HG02759 (cell line): ENCODE measurements at regions not wholly inside any gene's neighbourhood (a gene's known extent, or its start where the extent isn't known, plus 50 kb on each side); places are given as distances from the start of the nearest gene placed in this dataset.
"Not testable (repeated sequence)": the region's sequence is repeated elsewhere in the genome, so short reads cannot be mapped to it uniquely, and the experiment has no call there.

Experiments
- ATAC-seq: cut with Tn5 transposase; IDR thresholded peaks from one replicate; pipeline ENCODE4 v1.9.1; 2021; ENCODE audit warnings: mild to moderate bottlenecking, moderate library complexity; ENCODE audit not compliant: unreplicated experiment

DNA sequence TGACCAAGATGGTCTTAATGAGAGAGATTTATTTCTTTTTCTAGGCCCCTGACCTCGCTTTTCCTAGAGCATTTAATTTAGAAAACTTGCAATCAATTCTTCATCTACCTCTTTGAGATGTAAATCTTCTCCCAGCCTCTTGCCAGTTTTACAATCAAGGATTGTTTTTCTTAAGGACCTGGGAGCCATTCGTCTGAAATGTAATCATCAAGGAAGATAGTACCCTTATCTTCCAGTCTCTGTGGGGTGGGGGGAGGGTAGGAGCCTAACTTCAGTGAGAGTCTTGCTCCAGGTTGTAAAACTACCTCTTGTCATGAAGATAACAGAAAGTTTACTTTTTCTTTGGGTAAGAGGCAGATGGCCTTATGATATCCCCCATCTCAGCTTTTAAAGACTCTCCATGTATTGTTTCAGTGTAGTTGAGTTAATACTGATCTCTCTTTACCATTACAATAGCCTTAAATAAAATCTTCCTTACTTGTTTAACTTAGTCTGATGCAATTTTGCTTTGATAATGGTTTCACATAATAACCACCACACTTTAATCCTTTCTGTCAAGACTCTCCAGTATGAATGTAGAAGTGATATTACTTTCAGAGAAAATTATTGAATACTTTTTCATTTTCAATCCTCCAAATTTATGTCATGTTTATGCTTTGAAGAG is 110.2 kb upstream of the CPHXL start:
- no peak for ATAC-seq

DNA sequence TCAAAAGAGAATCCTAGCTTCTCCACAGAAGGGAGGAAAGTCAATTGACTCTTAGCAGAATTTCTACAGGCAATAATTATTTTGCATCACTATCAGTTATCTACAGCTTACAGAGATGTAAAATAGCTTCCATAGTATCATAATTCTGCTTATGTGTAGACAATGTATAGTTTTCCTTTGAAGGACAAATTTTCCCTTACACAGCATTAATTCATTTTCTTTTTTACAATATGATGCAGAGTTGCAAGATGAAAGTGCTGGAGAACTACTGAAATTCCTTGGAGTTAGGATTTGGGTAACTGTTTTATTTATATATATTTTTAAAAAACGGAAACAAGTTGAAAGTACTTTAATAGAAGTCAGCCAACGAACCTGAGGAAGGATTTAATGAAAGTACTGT is 111.0 kb upstream of the CPHXL start:
- ATAC-seq = no peak

DNA sequence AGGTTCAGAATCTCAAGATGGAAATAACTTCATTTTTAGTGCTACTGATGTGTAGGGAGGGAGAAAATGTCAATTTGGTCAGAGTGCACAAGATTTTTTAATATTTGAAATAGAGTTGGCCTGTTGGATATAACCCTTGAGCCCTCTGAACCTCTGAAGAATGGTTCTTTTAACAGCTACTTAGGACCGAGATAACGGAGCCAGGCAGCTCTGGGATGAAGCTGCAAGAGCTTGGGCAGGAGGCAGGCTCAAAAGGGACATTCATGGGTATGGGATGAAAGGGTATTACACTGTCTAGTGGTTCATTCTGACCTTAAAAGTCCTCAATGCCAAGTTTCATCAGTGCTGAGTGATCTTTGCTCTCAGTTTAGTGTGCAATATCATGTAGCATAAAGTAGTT is 111.4 kb upstream of the CPHXL start:
- ATAC-seq = no peak

DNA sequence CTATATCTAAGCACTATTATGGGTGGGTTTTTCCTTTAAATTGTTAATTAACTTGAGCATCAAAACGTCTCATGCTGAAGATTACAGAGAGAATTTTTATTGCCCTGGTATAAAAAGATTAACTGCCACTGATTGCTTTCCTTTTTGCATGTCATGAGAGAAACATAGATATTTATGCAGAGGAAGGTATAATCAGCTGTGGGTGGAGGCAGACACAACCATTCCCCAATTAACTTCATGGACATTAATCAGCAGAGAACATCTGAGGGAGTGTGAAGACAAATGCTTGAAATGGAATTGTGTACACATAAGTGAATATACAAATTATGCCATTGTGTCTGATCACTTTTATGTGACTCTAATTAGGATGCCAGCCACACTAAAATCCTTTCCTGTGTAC is 115.2 kb upstream of the CPHXL start:
- ATAC-seq = no peak

DNA sequence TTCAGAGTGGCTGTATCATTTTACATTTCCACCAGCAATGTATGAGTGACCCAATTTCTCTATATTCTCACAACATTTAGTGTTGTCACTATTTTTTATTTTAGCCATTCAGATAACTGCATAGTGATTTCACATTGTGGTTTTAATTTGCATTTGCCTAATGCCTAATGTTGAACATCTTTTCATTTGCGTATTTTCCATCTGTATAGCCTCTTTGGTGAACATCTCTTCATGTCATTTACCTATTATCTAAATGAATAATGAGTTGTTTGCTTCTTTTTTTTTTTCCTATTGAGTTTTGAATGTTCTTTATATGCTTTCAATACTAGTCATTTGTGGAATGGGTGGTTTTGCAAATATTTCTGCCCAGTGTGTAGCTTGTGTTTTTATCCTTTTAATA is 120.9 kb upstream of the CPHXL start:
- no peak for ATAC-seq

DNA sequence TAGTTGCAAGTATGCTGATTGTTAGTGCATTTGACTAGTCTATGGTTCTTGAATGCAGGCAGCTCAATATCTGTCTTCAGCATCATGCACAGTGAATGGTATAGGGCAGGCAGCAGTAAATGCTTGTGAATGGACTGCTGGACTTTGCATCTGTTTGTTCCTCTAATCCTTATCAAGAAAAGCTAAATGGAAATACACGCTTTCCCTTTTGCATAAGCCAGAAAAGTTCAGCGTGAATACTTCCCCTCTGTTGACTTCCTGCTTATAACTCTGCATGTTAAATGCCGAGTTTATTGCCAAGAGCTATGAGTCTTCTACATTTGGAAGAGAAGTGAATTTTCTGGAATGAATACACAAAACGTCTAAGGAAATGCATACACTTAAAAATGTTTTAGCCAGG is 127.9 kb upstream of the CPHXL start:
- no peak for ATAC-seq

DNA sequence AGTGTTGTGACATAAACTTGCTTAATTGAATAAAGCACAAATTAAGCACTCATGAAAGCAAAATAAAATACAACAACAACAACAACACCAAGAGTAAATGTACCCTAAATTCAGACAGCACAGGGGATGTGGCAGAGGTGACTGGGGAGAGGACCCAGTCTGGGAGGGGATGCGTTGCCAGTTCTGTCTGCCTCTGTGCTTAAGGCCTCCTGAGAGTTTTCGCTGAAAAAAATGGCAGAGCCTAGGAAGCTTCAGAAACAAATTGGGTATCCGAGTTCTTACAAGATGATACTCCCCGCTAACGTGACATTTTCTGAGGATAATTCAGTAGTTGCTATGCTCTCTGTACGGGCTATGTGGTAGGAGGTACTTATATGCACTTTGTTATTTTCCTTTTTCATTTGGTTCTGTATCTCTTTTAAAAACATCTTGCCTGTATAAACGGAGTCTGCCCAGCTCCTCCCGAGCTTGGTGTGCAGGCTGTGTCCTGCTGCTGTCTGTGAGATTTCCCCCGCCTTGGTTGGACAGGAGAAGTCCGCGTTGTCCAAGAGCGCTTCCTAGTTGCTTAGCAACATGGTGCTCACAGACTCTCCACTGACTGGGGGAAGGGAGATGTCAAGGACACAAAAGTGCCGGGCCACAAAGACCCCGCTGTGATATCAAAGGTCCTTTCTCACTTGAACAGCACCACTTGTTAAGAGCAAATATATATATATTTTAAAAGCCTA is 134.2 kb upstream of the CPHXL start:
- no peak for ATAC-seq

DNA sequence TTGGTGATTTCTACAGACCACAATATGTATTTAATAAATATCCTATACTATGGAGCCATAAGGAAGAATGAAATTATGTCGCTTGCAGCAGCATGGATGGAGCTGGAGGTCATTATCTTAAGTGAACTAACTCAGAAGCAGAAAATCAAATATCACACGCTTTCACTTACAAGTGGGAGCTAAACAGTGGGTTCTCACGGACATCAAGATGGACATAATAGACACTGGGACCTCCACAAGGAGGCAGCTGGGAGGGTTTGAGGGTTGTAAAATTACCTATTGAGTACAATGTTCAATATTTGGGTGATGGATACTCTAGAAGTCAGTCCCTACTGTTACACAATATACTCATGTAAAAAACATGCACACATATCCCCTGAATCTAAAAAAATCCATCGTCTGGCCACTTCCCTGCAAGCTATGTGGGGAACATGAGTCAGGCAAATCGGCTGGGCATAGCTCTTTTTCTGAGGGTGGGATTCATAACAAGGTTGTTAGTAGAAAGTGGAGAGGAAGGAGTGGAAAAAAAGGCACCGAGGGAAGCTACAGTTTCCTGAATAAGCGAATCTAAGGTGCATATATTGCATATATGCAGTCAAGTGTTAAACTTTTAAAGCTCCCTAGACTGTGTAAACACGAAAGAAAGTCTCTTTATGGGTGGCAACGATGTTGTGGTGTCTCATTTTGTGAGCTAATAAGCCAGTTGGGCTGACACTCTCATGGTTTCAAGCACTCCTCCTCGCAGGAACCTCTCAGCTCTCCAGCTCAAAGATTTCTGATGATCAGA is 135.2 kb upstream of the CPHXL start:
- no peak for ATAC-seq

DNA sequence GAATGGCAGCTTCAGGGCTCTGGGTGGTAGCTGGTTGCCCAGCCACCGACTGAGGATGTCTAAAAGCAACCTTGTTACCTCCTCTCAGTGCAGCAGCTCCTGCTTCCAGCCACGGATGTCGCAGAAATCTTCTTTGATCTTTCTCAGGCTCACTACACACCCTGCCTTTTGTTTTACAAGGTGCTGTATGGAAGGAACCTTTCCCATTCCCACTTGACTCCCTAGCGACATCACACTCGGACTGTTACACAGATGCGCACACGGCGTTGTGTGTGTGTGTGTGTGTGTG is 135.8 kb upstream of the CPHXL start:
- ATAC-seq = no peak

DNA sequence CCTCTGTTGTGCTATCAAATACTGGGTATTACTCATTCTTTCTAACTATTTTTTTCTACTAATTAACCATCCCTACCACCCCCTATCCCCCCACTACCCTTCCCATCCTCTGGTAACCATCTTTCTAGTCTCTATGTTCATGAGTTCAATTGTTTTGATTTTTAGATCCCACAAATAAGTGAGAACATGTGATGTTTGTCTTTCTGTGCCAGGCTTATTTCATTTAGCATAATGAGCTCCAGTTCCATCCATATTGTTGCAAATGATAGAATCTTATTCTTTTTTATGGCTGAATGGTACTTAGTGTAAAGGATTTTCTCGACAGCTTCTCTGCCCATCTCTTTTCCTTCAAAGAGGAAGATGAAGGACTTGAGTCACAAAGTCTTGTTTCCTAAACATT is 138.0 kb upstream of the CPHXL start:
- ATAC-seq = no peak

DNA sequence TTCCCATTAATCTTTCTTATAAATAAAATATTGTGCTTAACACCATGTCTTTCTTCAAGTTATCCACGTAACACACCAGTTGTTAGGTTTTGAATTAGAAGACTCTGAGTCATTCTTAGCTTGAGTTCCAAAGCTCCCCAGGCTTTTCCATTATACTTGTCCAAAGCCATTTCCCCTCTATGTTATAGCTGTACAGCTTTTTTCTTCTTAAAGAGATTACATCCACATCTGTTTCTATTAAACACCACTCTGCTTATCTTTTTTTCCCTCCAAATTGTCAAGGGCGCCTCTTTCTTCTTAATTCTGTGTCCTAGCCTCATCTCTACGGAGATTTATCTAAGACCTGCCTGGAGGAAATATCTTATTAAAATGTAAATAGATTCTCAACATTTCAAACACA is 139.4 kb upstream of the CPHXL start:
- ATAC-seq = no peak

DNA sequence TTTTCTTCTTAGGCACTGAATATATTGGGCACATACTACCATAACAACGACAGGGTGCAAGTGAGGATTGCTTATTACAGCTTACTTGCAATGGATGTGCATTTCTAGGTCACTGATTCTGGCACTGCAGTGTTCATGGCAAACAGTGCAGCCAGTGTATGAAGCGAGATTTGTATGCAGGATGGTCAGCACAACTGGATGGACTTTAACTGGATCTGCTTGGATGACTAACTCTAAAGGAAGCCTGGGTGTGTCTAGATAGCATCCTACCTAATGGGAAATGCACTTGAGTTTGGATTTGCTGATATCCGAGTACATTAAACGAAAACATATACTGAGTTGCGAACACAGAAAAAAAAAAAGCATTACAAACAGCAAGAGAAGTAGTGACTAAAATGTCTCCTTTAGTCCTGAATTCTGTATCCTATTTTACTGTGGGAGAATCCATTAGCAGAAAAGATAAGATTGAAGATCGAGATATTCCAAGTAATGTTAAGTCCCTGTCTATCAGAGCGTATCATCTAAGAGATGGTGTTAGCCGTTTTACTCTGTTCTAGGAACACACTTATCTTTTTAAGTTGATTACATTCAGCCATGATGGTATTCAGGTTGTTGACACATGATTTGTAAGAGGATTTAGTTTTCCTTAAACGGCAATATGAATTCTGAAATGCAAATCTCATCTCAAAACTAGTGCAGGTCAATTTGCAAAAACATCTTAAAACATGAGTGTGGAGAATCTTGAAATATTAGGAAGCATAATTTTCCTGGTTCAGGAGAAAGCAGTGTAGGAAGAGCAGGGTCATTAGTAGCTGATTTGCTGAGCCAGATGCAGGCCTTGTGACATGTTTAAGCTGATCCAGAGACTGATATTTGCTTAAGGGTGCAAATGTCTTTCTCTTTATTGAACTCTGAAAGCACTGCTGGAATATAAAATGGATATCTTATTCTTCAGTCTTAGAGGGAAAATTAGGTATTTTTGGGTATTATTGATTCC is 142.6 kb upstream of the CPHXL start:
- no peak for ATAC-seq

DNA sequence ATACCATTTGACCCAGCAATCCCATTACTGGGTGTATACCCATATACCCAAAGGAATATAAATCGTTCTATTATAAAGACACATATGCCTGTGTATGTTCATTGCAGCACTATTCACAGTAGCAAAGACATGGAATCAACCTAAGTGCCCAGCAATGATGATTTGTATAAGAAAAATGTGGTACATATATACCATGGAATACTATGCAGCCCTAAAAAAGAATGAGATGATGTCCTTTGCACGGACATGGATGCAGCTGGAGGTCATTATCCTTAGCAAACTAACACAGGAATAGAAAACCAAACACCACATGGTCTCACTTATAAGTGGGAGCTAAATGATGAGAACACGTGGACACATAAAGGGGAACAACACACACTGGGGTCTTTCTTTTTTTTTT is 155.0 kb upstream of the CPHXL start:
- not testable (repeated sequence) for ATAC-seq

DNA sequence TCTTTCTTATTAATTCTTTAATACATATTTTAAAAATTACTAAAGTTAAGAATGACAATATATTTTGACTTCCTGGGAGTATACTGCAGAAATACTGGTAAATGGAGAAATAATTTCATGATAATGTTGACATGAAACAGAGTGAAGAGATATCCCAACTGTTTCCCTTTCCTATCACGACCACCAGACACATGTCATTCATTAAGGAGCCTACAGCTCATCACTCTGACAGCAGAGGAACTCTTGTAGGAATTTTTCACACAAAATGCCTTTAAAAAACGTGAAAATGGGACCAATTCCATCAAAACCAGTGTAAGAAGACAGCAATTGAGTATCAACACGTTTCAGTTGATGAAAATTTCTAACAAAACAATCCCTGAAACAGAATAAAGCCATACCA is 172.9 kb upstream of the CPHXL start:
- ATAC-seq = no peak

DNA sequence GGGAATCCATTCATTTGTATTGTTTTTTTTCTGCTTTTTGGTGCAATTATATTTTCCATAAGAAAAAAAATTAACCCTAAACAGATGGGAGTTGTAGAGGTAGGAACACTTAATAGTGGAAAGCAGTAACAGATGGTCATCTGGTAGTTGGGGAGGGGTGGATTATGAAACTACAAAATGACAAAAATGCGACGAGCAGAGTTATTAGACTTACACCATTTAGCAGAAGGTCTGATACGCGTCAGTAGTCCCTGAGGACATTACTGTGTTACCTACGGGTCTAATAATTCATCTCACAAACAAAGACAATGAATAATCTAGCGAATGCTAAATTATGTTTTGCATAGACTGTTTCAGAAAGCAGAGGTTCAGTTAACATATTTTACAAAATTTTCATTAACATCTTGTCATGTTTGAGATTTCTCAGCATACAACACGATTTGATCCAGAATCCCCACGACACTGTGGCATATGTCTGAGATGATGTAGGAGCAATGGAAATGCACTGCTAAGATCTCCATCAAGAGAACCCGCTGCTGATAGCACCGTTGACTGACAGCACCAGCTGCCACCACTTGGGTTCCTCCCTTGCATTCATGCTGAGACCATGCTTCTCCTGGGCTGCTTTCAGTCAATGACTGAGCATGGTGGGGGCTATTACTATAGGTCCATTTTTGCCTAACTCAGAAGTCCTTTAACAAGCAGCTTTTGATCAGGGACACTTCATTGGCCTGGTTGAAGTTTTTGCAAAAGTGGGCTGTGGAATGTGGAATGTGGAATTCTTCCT is 182.2 kb upstream of the CPHXL start:
- no peak for ATAC-seq

DNA sequence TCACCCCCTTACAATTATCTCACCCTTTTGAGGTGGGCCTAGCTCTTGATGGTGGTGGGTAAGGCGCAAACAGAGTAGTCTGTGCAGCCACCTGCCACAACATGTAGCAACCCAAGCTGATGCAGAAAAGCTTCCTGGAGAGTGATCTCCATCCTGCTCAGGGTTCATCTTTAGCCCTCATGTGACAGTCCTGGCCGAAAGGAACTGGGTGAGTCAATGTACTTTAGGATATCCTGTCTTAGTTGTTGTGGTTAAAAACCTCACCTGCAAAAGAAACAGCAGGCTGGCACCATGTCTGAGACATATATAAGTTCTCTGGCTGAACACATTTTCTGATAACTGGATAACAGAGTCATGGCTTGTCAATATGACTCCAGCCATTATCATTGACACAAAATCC is 183.5 kb upstream of the CPHXL start:
- ATAC-seq = no peak

DNA sequence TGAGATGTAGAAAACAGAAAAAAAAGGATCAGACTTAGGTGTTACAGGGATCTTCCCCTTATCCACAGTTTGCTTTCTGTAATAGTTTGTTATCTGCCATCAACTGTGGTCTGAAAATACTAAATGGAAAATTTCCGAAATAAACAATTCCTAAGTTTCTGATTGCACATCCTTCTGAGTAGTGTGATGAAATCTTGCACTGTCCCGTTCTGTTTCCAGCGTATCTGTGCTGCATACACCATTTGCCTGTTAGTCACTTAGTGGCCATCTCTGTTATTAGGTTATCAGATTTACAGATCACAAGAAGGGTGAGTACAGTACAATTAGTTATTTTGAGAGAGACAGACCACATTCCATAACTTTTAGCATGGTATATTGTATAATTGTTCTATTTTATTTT is 185.6 kb upstream of the CPHXL start:
- no peak for ATAC-seq

DNA sequence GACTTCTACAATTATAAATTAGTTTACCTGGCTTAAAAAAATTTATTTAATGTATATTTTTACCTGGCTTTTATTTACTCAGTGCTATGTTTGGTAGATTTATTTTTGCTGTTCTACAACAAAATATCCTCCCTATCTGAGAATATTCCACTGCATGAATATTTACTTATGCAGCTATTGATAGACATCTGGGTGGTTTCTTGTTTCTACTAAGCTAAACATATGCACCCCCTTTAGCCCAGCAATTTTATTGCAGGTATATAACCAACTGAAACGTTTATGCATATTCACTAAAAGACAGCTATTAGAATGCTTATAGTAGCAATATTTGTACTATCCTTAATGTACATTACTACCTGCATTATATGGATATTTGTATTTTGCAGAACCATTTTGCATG is 187.7 kb upstream of the CPHXL start:
- no peak for ATAC-seq

DNA sequence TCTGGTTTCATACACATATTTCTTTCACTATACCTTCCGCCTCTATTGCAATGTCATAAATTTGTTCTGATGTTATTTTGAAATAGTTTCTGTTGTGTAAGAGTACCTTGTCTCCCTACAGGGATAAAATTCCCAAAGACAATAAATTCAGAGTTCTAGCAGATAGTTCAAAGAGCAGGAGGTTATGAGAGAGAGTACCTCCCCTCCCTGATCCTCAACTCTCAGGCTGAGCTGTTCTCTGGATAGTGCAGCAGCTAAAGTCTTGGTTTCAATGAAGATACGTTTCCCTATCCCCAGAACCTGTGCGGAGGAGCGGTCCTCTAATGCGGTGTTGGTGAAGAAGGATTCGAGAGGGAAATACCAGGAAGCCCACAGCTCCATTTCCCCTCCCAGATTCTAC is 190.2 kb upstream of the CPHXL start:
- ATAC-seq = no peak

DNA sequence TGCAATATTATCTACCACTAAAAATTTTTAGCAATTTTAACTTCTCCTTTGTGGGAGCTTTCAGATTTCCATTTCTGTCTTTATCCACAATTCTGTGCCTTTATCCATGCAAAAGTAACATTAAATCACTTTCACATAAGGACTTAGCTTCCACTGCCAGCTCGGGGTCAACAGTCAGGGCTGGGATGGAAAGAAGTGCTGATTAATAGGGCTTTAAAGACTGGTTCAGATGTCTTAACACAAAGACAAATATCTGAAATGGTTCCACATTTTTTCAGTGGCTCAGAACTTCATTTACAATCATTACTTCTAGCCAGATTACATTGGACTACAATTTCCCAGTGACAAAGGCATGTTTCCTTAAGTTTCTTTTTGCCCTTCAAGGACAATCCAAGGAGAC is 191.8 kb upstream of the CPHXL start:
- no peak for ATAC-seq
